ENCODE measurements at regions not wholly inside any gene's neighbourhood (a gene's known extent, or its start where the extent isn't known, plus 50 kb on each side); places are given as distances from the start of the nearest gene placed in this dataset.

GRCh38 chr4:45776146-45776545 lies 347.7 kb downstream of the GABRG1 start:
- no peak for DNase-seq

- DNase-seq = no peak
Observed at GRCh38 chr4:45770958-45771357, 352.9 kb downstream of the GABRG1 start.

- DNase-seq = no peak
Observed at GRCh38 chr4:45765521-45765920, 358.3 kb downstream of the GABRG1 start.

GRCh38 chr4:45751877-45752530 lies 371.9 kb downstream of the GABRG1 start:
- no peak for DNase-seq

- DNase-seq = no peak
Observed at GRCh38 chr4:45750721-45751120, 373.1 kb downstream of the GABRG1 start.

GRCh38 chr4:45745741-45746140 lies 378.1 kb downstream of the GABRG1 start:
- DNase-seq = no peak

- no peak for DNase-seq
Observed at GRCh38 chr4:45741897-45742296, 382.0 kb downstream of the GABRG1 start.

GRCh38 chr4:45732161-45732560 lies 391.7 kb downstream of the GABRG1 start:
- no peak for DNase-seq

- DNase-seq = no peak
Observed at GRCh38 chr4:45716093-45716492, 407.8 kb downstream of the GABRG1 start.

GRCh38 chr4:45713996-45714395 lies 409.9 kb downstream of the GABRG1 start:
- DNase-seq = no peak

GRCh38 chr4:45701621-45702020 lies 422.2 kb downstream of the GABRG1 start:
- no peak for DNase-seq

- no peak for DNase-seq
Observed at GRCh38 chr4:45693746-45694145, 430.1 kb downstream of the GABRG1 start.

GRCh38 chr4:45692131-45692735 lies 431.6 kb downstream of the GABRG1 start:
- DNase-seq = no peak

- DNase-seq = no peak
Observed at GRCh38 chr4:45688341-45688740, 435.5 kb downstream of the GABRG1 start.

GRCh38 chr4:45679411-45679810 lies 444.4 kb downstream of the GABRG1 start:
- no peak for DNase-seq

- DNase-seq = no peak
Observed at GRCh38 chr4:45668128-45668527, 455.7 kb downstream of the GABRG1 start.

GRCh38 chr4:45663628-45664081 lies 460.2 kb downstream of the GABRG1 start:
- DNase-seq = no peak

GRCh38 chr4:45663003-45663402 lies 460.9 kb downstream of the GABRG1 start:
- DNase-seq = peak; percentile 5

- no peak for DNase-seq
Observed at GRCh38 chr4:45661893-45662292, 462.0 kb downstream of the GABRG1 start.

GRCh38 chr4:45650545-45650944 lies 473.3 kb downstream of the GABRG1 start:
- no peak for DNase-seq

GRCh38 chr4:45648846-45649245 lies 475.0 kb downstream of the GABRG1 start:
- no peak for DNase-seq

- DNase-seq = no peak
Observed at GRCh38 chr4:45647823-45648222, 476.0 kb downstream of the GABRG1 start.

- DNase-seq = no peak
Observed at GRCh38 chr4:45646885-45647590, 476.8 kb downstream of the GABRG1 start.

- no peak for DNase-seq
Observed at GRCh38 chr4:45640281-45640680, 483.6 kb downstream of the GABRG1 start.

All from NCI-H2029 (cell line).